AG10803 (cell line): ENCODE measurements at regions not wholly inside any gene's neighbourhood (a gene's known extent, or its start where the extent isn't known, plus 50 kb on each side); places are given as distances from the start of the nearest gene placed in this dataset.

ENCODE experiments used
- DNase-seq: peaks from one replicate; pipeline ENCODE4 v3.0.0; 2010; ENCODE audit warnings: low read depth
- H3K4me3 ChIP-seq: 2 replicates; pipeline ENCODE4 v1.5.1; 2011; ENCODE audit warnings: mild to moderate bottlenecking, low read length, control low read depth
- CTCF ChIP-seq: conservative IDR thresholded peaks from 2 replicates; pipeline ENCODE4 v1.5.1; 2011; ENCODE audit warnings: mild to moderate bottlenecking, low read length, control low read depth, inconsistent platforms

- no peak for TF ChIP-seq CTCF
- no peak overlapping the region for H3K4me3 ChIP-seq
- no peak for DNase-seq
These were observed 190.8 kb upstream of the GEMIN8 start for GRCh38 chrX:14220386-14220944.

- H3K4me3 ChIP-seq, result no peak overlapping the region
- no peak for TF ChIP-seq CTCF
- DNase-seq, result no peak
These were observed 179.3 kb upstream of the GEMIN8 start for GRCh38 chrX:14209034-14209433.

- TF ChIP-seq CTCF, result no peak
- DNase-seq, result no peak
- H3K4me3 ChIP-seq, result no peak overlapping the region
These were observed 165.0 kb upstream of the GEMIN8 start for GRCh38 chrX:14194711-14195110.

- TF ChIP-seq CTCF, result no peak
- no peak for DNase-seq
- H3K4me3 ChIP-seq, result no peak overlapping the region
These were observed 163.9 kb upstream of the GEMIN8 start for GRCh38 chrX:14193547-14193946.

GRCh38 chrX:14173873-14174272, 144.2 kb upstream of the GEMIN8 start:
- no peak overlapping the region for H3K4me3 ChIP-seq
- no peak for DNase-seq
- TF ChIP-seq CTCF, result no peak

- TF ChIP-seq CTCF, result no peak
- H3K4me3 ChIP-seq, result no peak overlapping the region
- DNase-seq, result no peak
These were observed 135.1 kb upstream of the GEMIN8 start for GRCh38 chrX:14164828-14165227.

- H3K4me3 ChIP-seq, result no peak overlapping the region
- no peak for DNase-seq
- TF ChIP-seq CTCF, result no peak
These were observed 95.8 kb upstream of the GEMIN8 start for GRCh38 chrX:14125462-14125861.
